H9 (cell line): ENCODE measurements at regions not wholly inside any gene's neighbourhood (a gene's known extent, or its start where the extent isn't known, plus 50 kb on each side); places are given as distances from the start of the nearest gene placed in this dataset.
A peak's percentile ranks its signal among the peaks of the same experiment; 100 is the strongest.

Source experiments
- DNase-seq: peaks from one replicate; pipeline ENCODE4 v3.0.0-alpha.2; 2017
- H2AFZ ChIP-seq: one replicate; pipeline ENCODE4 v1.6.1; 2013; ENCODE audit warnings: mild to moderate bottlenecking, low read length, control low read depth, moderate library complexity
- H2AK5ac ChIP-seq: 2 replicates; pipeline ENCODE4 v1.6.1; 2013; ENCODE audit warnings: low read length, control low read depth, mixed read lengths; ENCODE audit not compliant: insufficient read length
- H2BK120ac ChIP-seq: one replicate; pipeline ENCODE4 v1.6.1; 2013; ENCODE audit warnings: low read depth, mild to moderate bottlenecking, low read length, control low read depth, inconsistent platforms; ENCODE audit not compliant: poor library complexity, severe bottlenecking
- H2BK12ac ChIP-seq: 2 replicates; pipeline ENCODE4 v1.6.1; 2013; ENCODE audit warnings: low read length, control low read depth, mixed read lengths, low read depth; ENCODE audit not compliant: insufficient read length
- H2BK15ac ChIP-seq: 2 replicates; pipeline ENCODE4 v1.6.1; 2013; ENCODE audit warnings: low read depth, low read length, control low read depth
- H2BK20ac ChIP-seq: one replicate; pipeline ENCODE4 v1.6.1; 2013; ENCODE audit warnings: low read depth, mild to moderate bottlenecking, low read length, control low read depth, inconsistent platforms; ENCODE audit not compliant: poor library complexity, severe bottlenecking
- H2BK5ac ChIP-seq: 2 replicates; pipeline ENCODE4 v1.6.1; 2013; ENCODE audit warnings: low read length, control low read depth, mixed read lengths; ENCODE audit not compliant: insufficient read length
- H3K14ac ChIP-seq: 2 replicates; pipeline ENCODE4 v1.6.1; 2013; ENCODE audit warnings: low read length, control low read depth; ENCODE audit not compliant: insufficient read depth
- H3K18ac ChIP-seq: 2 replicates; pipeline ENCODE4 v1.6.1; 2013; ENCODE audit warnings: low read depth, mild to moderate bottlenecking, mixed read lengths, low read length, control low read depth; ENCODE audit not compliant: insufficient read length
- H3K23ac ChIP-seq: 2 replicates; pipeline ENCODE4 v1.6.1; 2013; ENCODE audit warnings: low read length, control low read depth, mixed read lengths, low read depth; ENCODE audit not compliant: insufficient read length
- H3K23me2 ChIP-seq: 2 replicates; pipeline ENCODE4 v1.6.1; 2013; ENCODE audit warnings: low read depth, mild to moderate bottlenecking, mixed read lengths, low read length, control low read depth; ENCODE audit not compliant: insufficient read length, poor library complexity, severe bottlenecking
- H3K27ac ChIP-seq: 2 replicates; pipeline ENCODE4 v1.5.1; 2013; ENCODE audit warnings: low read length, control low read depth, mixed read lengths, low read depth; ENCODE audit not compliant: insufficient read length
- H3K27me3 ChIP-seq: 2 replicates; pipeline ENCODE4 v1.6.1; 2013; ENCODE audit warnings: low read length, control low read depth, inconsistent platforms; ENCODE audit not compliant: insufficient read depth
- H3K4ac ChIP-seq: 2 replicates; pipeline ENCODE4 v1.6.1; 2013; ENCODE audit warnings: low read depth, mild to moderate bottlenecking, control low read depth, inconsistent platforms, low read length, moderate library complexity
- H3K4me1 ChIP-seq: 2 replicates; pipeline ENCODE4 v1.6.1; 2013; ENCODE audit warnings: low read length, control low read depth, inconsistent platforms; ENCODE audit not compliant: insufficient read depth
- H3K4me2 ChIP-seq: 2 replicates; pipeline ENCODE4 v1.6.1; 2013; ENCODE audit warnings: low read length, control low read depth, mixed read lengths; ENCODE audit not compliant: insufficient read length, insufficient read depth
- H3K56ac ChIP-seq: 2 replicates; pipeline ENCODE4 v1.6.1; 2013; ENCODE audit warnings: low read depth, mild to moderate bottlenecking, mixed read lengths, low read length, control low read depth; ENCODE audit not compliant: insufficient read length
- H3K79me1 ChIP-seq: 2 replicates; pipeline ENCODE4 v1.6.1; 2013; ENCODE audit warnings: low read depth, mild to moderate bottlenecking, moderate library complexity, low read length, control low read depth, inconsistent platforms; ENCODE audit not compliant: insufficient read depth, poor library complexity, severe bottlenecking
- H3K79me2 ChIP-seq: 2 replicates; pipeline ENCODE4 v1.6.1; 2013; ENCODE audit warnings: low read length, control low read depth, inconsistent platforms; ENCODE audit not compliant: insufficient read depth
- H3K9ac ChIP-seq: 2 replicates; pipeline ENCODE4 v1.6.1; 2013; ENCODE audit warnings: low read length, control low read depth, mixed read lengths; ENCODE audit not compliant: insufficient read length; ENCODE audit errors: extremely low read depth
- H3K9me3 ChIP-seq: one replicate; pipeline ENCODE4 v1.6.1; 2013; ENCODE audit warnings: low read depth, low read length, inconsistent platforms; ENCODE audit not compliant: control insufficient read depth
- H3T11ph ChIP-seq: one replicate; pipeline ENCODE4 v1.6.1; 2013; ENCODE audit warnings: mild to moderate bottlenecking, low read length, control low read depth, inconsistent platforms
- H4K20me1 ChIP-seq: one replicate; pipeline ENCODE4 v1.6.1; 2013; ENCODE audit not compliant: control insufficient read depth, insufficient read length, insufficient read depth
- H4K5ac ChIP-seq: 2 replicates; pipeline ENCODE4 v1.6.1; 2013; ENCODE audit warnings: low read depth, mild to moderate bottlenecking, mixed read lengths, low read length, control low read depth; ENCODE audit not compliant: insufficient read length
- H4K8ac ChIP-seq: replicated peaks from 2 replicates; pipeline ENCODE4 v1.6.1; 2013; ENCODE audit warnings: low read length, control low read depth, mixed read lengths, low read depth; ENCODE audit not compliant: insufficient read length
- H4K91ac ChIP-seq: 2 replicates; pipeline ENCODE4 v1.6.1; 2013; ENCODE audit warnings: low read depth, mild to moderate bottlenecking, moderate library complexity, mixed read lengths, low read length, control low read depth; ENCODE audit not compliant: insufficient read length
- H3K27ac Mint-ChIP-seq, 3 experiments: 2 replicates in 2 of 3; 3 replicates in 1 of 3; pipeline ENCODE4 v1.8.0; 2020 to 2021; ENCODE audit warnings: mixed read lengths in 3 of 3, mild to moderate bottlenecking in 1 of 3, moderate library complexity in 1 of 3
- H3K27me3 Mint-ChIP-seq: 2 replicates; pipeline ENCODE4 v1.8.0; 2021; ENCODE audit warnings: low read depth, mild to moderate bottlenecking, moderate library complexity, mixed read lengths
- H3K36me3 Mint-ChIP-seq, 3 experiments: 2 replicates in 2 of 3; 3 replicates in 1 of 3; pipeline ENCODE4 v1.8.0; 2020 to 2021; ENCODE audit warnings: low read depth in 3 of 3, mixed read lengths in 3 of 3; ENCODE audit not compliant: insufficient read depth in 1 of 3
- H3K4me1 Mint-ChIP-seq, 2 experiments: 2 replicates each; pipeline ENCODE4 v1.8.0; 2020; ENCODE audit warnings: mixed read lengths in 2 of 2
- H3K4me3 Mint-ChIP-seq, 2 experiments: 2 replicates in 1 of 2; 3 replicates in 1 of 2; pipeline ENCODE4 v1.8.0; 2020 to 2021; ENCODE audit warnings: mild to moderate bottlenecking in 2 of 2, mixed read lengths in 2 of 2, moderate library complexity in 1 of 2
- H3K9me3 Mint-ChIP-seq, 2 experiments: 2 replicates in 1 of 2; 3 replicates in 1 of 2; pipeline ENCODE4 v1.8.0; 2020; ENCODE audit warnings: mild to moderate bottlenecking in 2 of 2, mixed read lengths in 2 of 2, moderate library complexity in 1 of 2
- WGBS: extraction: QIAGEN DNeasy Blood & Tissue Kit; methylation state at CpG from one replicate; pipeline ENCODE4 v1.1.7; 2013; ENCODE audit warnings: missing lambda C conversion rate, low lambda C conversion rate, mixed read lengths; ENCODE audit not compliant: insufficient read length; ENCODE audit errors: extremely low coverage; 5-methylcytosine and 5-hydroxymethylcytosine counted together
- TF ChIP-seq, protein P1 (sequence below): fragments of 200-600 bp; sonication (generic); conservative IDR thresholded peaks from 3 replicates; pipeline ENCODE4 v1.8.0; 2021; ENCODE audit warnings: antibody characterized with exemption, mild to moderate bottlenecking

DNA sequence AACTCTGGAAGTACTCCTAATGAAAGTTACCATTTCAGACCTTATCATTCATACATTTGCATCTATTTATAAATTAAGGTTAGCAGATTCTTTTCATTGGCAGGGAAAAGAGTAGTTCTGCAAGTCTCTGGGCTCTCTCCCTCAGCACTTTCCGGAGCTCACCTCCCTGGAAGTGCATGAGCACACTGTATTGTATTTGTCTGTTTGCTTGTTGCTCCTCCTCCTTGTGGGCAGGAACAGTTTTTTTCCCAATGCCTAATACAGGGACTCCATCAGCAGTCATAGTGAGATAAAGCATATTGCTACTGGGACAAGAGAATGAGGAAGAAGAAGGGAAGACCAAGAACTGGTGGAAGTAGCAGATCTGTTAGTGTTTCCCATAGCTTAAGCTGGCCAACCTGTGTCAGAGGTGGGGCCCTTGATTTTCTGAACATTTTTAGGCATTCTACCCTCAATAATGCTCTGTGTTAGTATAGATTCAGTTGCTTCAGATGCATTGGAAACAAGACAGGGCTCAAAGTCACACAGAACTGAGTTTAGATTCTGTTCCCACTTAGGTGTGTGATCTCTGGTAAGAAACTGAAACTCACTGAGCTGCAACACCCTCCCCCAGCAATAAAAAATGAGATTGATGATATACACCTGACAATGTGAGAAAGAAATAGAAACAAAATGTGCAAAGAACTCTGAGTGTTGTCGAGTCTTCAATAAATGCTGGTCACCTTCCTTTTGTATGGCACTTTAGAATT, 407.8 kb downstream of the TUSC7 start:
- Histone ChIP-seq H4K20me1 (no peaks in the 10 kb centered on the region), H3T11ph (no peak overlapping the region), H4K8ac (no peak overlapping the region), H2BK12ac (no peak overlapping the region), H2BK5ac (no peak overlapping the region), H2BK20ac (no peak overlapping the region), H3K4me2 (no peak overlapping the region), H3K23ac (no peak overlapping the region), H3K23me2 (no peaks in the 10 kb centered on the region), H2AK5ac (no peak overlapping the region), H4K5ac (no peak overlapping the region), H2AFZ (no peak overlapping the region), H3K79me1 (no peaks in the 10 kb centered on the region), H2BK15ac (no peak overlapping the region), H3K9me3 (no peaks in the 10 kb centered on the region), H3K18ac (no peak overlapping the region), H3K27me3 (no peaks in the 10 kb centered on the region), H3K56ac (no peak overlapping the region), H4K91ac (no peak overlapping the region), H3K4me1 (peaks cover 8% of the 10 kb centered on the region; the same call in 1 of the 2 replicates), H3K27ac (no peak overlapping the region), H3K9ac (no peak overlapping the region), H3K14ac (no peak overlapping the region), H2BK120ac (no peak overlapping the region), H3K79me2 (no peaks in the 10 kb centered on the region), H3K4ac (no peak overlapping the region)
- no peaks in the 10 kb centered on the region for H3K9me3 Mint-ChIP-seq
- no CpG with 5 or more reads among the region's 2 CpGs for WGBS
- H3K27ac Mint-ChIP-seq, result peak overlapping the region in 1 of 3 experiments; percentile 16; a peak in 1 of 7 replicates
- H3K27me3 Mint-ChIP-seq, result no peaks in the 10 kb centered on the region
- TF ChIP-seq, protein P1, sequence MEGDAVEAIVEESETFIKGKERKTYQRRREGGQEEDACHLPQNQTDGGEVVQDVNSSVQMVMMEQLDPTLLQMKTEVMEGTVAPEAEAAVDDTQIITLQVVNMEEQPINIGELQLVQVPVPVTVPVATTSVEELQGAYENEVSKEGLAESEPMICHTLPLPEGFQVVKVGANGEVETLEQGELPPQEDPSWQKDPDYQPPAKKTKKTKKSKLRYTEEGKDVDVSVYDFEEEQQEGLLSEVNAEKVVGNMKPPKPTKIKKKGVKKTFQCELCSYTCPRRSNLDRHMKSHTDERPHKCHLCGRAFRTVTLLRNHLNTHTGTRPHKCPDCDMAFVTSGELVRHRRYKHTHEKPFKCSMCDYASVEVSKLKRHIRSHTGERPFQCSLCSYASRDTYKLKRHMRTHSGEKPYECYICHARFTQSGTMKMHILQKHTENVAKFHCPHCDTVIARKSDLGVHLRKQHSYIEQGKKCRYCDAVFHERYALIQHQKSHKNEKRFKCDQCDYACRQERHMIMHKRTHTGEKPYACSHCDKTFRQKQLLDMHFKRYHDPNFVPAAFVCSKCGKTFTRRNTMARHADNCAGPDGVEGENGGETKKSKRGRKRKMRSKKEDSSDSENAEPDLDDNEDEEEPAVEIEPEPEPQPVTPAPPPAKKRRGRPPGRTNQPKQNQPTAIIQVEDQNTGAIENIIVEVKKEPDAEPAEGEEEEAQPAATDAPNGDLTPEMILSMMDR, result no peak
- no peak for DNase-seq
- H3K4me1 Mint-ChIP-seq, result peaks cover 23 to 33% of the 10 kb centered on the region in 2 experiments
- no peaks in the 10 kb centered on the region for H3K36me3 Mint-ChIP-seq
- H3K4me3 Mint-ChIP-seq, result no peak overlapping the region
